Right renal cortex interstitium (tissue), 3 donors: ENCODE measurements at regions not wholly inside any gene's neighbourhood (a gene's known extent, or its start where the extent isn't known, plus 50 kb on each side); places are given as distances from the start of the nearest gene placed in this dataset.

Experiments
- DNase-seq, 3 donors: peaks; one replicate each; pipeline ENCODE4 v3.0.0-alpha.2; 2013; ENCODE audit warnings: low read depth in 3 of 3, low spot score in 2 of 3

GRCh38 chr11:119787074-119787461 lies 58.1 kb upstream of the NECTIN1 start:
- DNase-seq = no peak

GRCh38 chr11:119786431-119787073 lies 57.6 kb upstream of the NECTIN1 start:
- DNase-seq = no peak

GRCh38 chr11:119785131-119785530 lies 56.1 kb upstream of the NECTIN1 start:
- DNase-seq = no peak

- no peak for DNase-seq
These were observed 55.4 kb upstream of the NECTIN1 start for GRCh38 chr11:119784421-119784820.

GRCh38 chr11:119783466-119784400 lies 54.7 kb upstream of the NECTIN1 start:
- no peak for DNase-seq

GRCh38 chr11:119782739-119783072 lies 53.7 kb upstream of the NECTIN1 start:
- DNase-seq = no peak

- no peak for DNase-seq
These were observed 53.2 kb upstream of the NECTIN1 start for GRCh38 chr11:119782006-119782738.

- DNase-seq = no peak
These were observed 51.4 kb upstream of the NECTIN1 start for GRCh38 chr11:119780222-119780953.

- DNase-seq = no peak
These were observed 50.4 kb upstream of the NECTIN1 start for GRCh38 chr11:119779195-119780071.
